ENCODE measurements at regions not wholly inside any gene's neighbourhood (a gene's known extent, or its start where the extent isn't known, plus 50 kb on each side); places are given as distances from the start of the nearest gene placed in this dataset.

DNA sequence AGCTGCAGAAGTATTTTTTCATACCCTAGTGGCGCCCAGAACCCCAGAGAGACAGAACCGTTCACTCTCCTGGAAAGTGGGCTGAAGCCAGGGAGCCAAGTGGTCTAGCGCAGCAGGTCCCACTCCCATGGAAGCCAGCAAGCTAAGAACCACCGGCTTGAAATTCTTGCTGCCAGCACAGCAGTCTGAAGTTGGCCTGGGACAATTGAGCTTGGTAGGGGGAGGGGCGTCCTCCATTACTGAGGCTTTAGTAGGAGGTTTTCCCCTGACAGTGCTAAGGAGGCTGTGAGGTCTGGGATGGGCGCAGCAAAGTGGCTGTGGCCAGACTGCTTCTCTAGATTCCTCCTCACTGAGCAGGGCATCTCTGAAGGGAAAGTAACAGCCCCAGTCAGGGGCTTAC, 84.5 kb upstream of the ATXN3L start:
- Histone ChIP-seq H3K27ac (ENCODE audit: low read depth, low read length) (no peak overlapping the region), H3F3A (ENCODE audit: control insufficient read depth, insufficient read depth) (no peaks in the 10 kb centered on the region), H3K36me3 (ENCODE audit: control insufficient read depth, low read length) (no peaks in the 10 kb centered on the region), H3K4me1 (ENCODE audit: control insufficient read depth, low read length) (no peaks in the 10 kb centered on the region), H3K4me3 (ENCODE audit: low read length) (no peak overlapping the region), H3K79me2 (ENCODE audit: control insufficient read depth, low read length) (no peaks in the 10 kb centered on the region), H3K9me3 (ENCODE audit: control insufficient read depth, insufficient read depth, low read length) (no peaks in the 10 kb centered on the region), H3K4me2 (ENCODE audit: low read length) (no peak overlapping the region), H3K9me2 (replicated peaks; ENCODE audit: control insufficient read depth, low read length) (no peaks in the 10 kb centered on the region), H3K27me3 (ENCODE audit: control insufficient read depth, low read length) (no peaks in the 10 kb centered on the region), H4K20me1 (ENCODE audit: control insufficient read depth, insufficient read depth, low read depth, low read length) (no peaks in the 10 kb centered on the region)
- no peak for TF ChIP-seq EZH2phosphoT487 (IDR thresholded peaks at IDR 0.05; ENCODE audit: borderline replicate concordance, low read length)
- TF ChIP-seq, protein P1, sequence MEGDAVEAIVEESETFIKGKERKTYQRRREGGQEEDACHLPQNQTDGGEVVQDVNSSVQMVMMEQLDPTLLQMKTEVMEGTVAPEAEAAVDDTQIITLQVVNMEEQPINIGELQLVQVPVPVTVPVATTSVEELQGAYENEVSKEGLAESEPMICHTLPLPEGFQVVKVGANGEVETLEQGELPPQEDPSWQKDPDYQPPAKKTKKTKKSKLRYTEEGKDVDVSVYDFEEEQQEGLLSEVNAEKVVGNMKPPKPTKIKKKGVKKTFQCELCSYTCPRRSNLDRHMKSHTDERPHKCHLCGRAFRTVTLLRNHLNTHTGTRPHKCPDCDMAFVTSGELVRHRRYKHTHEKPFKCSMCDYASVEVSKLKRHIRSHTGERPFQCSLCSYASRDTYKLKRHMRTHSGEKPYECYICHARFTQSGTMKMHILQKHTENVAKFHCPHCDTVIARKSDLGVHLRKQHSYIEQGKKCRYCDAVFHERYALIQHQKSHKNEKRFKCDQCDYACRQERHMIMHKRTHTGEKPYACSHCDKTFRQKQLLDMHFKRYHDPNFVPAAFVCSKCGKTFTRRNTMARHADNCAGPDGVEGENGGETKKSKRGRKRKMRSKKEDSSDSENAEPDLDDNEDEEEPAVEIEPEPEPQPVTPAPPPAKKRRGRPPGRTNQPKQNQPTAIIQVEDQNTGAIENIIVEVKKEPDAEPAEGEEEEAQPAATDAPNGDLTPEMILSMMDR (IDR thresholded peaks at IDR 0.05; ENCODE audit: low read depth, low read length, poor library complexity, severe bottlenecking), result no peak

DNA sequence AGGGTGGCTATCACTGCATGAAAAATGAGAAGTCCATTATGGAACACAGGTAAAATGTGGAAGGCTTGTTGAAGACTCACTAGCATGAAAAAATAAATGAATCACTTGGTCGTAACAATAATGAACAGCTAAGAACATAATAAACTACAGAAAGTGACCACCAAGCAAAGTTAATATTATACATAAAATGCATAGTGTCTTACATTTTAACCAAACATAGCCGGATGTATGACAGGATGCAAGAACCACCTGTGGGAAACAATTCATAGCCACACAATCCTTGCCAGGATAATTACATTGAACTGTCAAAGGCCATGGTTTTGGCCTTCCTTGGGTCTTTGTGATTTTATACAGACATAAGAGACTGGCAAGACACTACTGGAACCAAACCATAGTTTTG, 81.9 kb upstream of the ATXN3L start:
- no peaks in the 10 kb centered on the region for H3K4me1 ChIP-seq (ENCODE audit: control insufficient read depth, low read length)

DNA sequence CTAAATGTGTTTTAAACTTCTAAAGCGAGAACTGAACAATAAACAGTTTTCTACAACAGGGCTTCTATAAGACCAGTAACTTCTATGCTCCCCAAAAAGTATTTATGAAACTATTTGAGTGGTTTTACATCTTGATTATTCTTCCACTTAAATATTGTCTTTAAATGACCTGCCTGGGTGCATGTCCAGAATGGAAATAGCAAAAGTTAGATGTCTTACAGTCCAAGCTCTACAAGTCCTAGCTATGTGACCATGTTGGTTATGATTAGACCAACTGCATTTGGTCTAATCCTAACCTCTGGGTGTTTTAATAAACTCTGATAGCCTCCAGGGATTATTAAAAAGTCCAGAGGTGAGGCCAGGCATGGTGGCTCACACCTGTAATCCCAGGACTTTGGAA, 79.0 kb upstream of the ATXN3L start:
- peaks cover 3% of the 10 kb centered on the region; the same call in 1 of the 2 replicates for H3K4me1 ChIP-seq (ENCODE audit: control insufficient read depth, low read length)
- H3K27me3 ChIP-seq (ENCODE audit: control insufficient read depth, low read length), result no peaks in the 10 kb centered on the region
- no peak overlapping the region for H3K4me3 ChIP-seq (ENCODE audit: low read length)
- H3K79me2 ChIP-seq (ENCODE audit: control insufficient read depth, low read length), result no peaks in the 10 kb centered on the region
- H4K20me1 ChIP-seq (ENCODE audit: control insufficient read depth, insufficient read depth, low read depth, low read length), result no peaks in the 10 kb centered on the region
- no peak for TF ChIP-seq EZH2phosphoT487 (IDR thresholded peaks at IDR 0.05; ENCODE audit: borderline replicate concordance, low read length)
- TF ChIP-seq, protein P1 (IDR thresholded peaks at IDR 0.05; ENCODE audit: low read depth, low read length, poor library complexity, severe bottlenecking), result no peak
- no peak overlapping the region for H3K27ac ChIP-seq (ENCODE audit: low read depth, low read length)
- H3F3A ChIP-seq (ENCODE audit: control insufficient read depth, insufficient read depth), result no peaks in the 10 kb centered on the region
- no peaks in the 10 kb centered on the region for H3K9me2 ChIP-seq (replicated peaks; ENCODE audit: control insufficient read depth, low read length)
- no peak overlapping the region for H3K4me2 ChIP-seq (ENCODE audit: low read length)
- no peaks in the 10 kb centered on the region for H3K9me3 ChIP-seq (ENCODE audit: control insufficient read depth, insufficient read depth, low read length)
- H3K36me3 ChIP-seq (ENCODE audit: control insufficient read depth, low read length), result no peaks in the 10 kb centered on the region

More for the DNA sequence above, 81.9 kb upstream of the ATXN3L start:
- Histone ChIP-seq H3F3A (ENCODE audit: control insufficient read depth, insufficient read depth) (no peaks in the 10 kb centered on the region), H3K27me3 (ENCODE audit: control insufficient read depth, low read length) (no peaks in the 10 kb centered on the region), H3K9me3 (ENCODE audit: control insufficient read depth, insufficient read depth, low read length) (no peaks in the 10 kb centered on the region), H3K4me3 (ENCODE audit: low read length) (no peak overlapping the region), H3K4me2 (ENCODE audit: low read length) (no peak overlapping the region), H3K9me2 (replicated peaks; ENCODE audit: control insufficient read depth, low read length) (no peaks in the 10 kb centered on the region), H4K20me1 (ENCODE audit: control insufficient read depth, insufficient read depth, low read depth, low read length) (no peaks in the 10 kb centered on the region), H3K36me3 (ENCODE audit: control insufficient read depth, low read length) (no peaks in the 10 kb centered on the region), H3K79me2 (ENCODE audit: control insufficient read depth, low read length) (no peaks in the 10 kb centered on the region), H3K27ac (ENCODE audit: low read depth, low read length) (no peak overlapping the region)
- TF ChIP-seq, protein P1 (IDR thresholded peaks at IDR 0.05; ENCODE audit: low read depth, low read length, poor library complexity, severe bottlenecking), result no peak
- TF ChIP-seq EZH2phosphoT487 (IDR thresholded peaks at IDR 0.05; ENCODE audit: borderline replicate concordance, low read length), result no peak
